Activated T-cell treated with anti-CD3 and anti-CD28 coated beads, Interleukin-2, amount 50 U/mL, for 1 hour (primary cell): ENCODE measurements at regions not wholly inside any gene's neighbourhood (a gene's known extent, or its start where the extent isn't known, plus 50 kb on each side); places are given as distances from the start of the nearest gene placed in this dataset.

ENCODE experiments used
- DNase-seq: peaks from one replicate; pipeline ENCODE4 v3.0.0-alpha.2; 2020

GRCh38 chr14:66076176-66076575 is 410.0 kb upstream of the CCDC196 start:
- DNase-seq, result no peak

GRCh38 chr14:66078006-66078405 is 408.2 kb upstream of the CCDC196 start:
- no peak for DNase-seq

GRCh38 chr14:66081594-66082376 is 404.4 kb upstream of the CCDC196 start:
- DNase-seq, result no peak

GRCh38 chr14:66085224-66085623 is 400.9 kb upstream of the CCDC196 start:
- no peak for DNase-seq

- no peak for DNase-seq
Measured at GRCh38 chr14:66085665-66086064, 400.5 kb upstream of the CCDC196 start.

- DNase-seq, result no peak
Measured at GRCh38 chr14:66087231-66087630, 398.9 kb upstream of the CCDC196 start.

- no peak for DNase-seq
Measured at GRCh38 chr14:66088656-66089055, 397.5 kb upstream of the CCDC196 start.

GRCh38 chr14:66092206-66092605 is 394.0 kb upstream of the CCDC196 start:
- no peak for DNase-seq

- DNase-seq, result no peak
Measured at GRCh38 chr14:66092748-66093147, 393.4 kb upstream of the CCDC196 start.

GRCh38 chr14:66094001-66094727 is 392.0 kb upstream of the CCDC196 start:
- no peak for DNase-seq

- DNase-seq, result no peak
Measured at GRCh38 chr14:66099451-66099850, 386.7 kb upstream of the CCDC196 start.

- DNase-seq, result no peak
Measured at GRCh38 chr14:66099931-66100330, 386.2 kb upstream of the CCDC196 start.

- no peak for DNase-seq
Measured at GRCh38 chr14:66101662-66102061, 384.5 kb upstream of the CCDC196 start.

GRCh38 chr14:66104486-66104885 is 381.7 kb upstream of the CCDC196 start:
- DNase-seq, result no peak

- DNase-seq, result no peak
Measured at GRCh38 chr14:66105815-66106214, 380.4 kb upstream of the CCDC196 start.

- DNase-seq, result no peak
Measured at GRCh38 chr14:66109426-66109825, 376.7 kb upstream of the CCDC196 start.

- no peak for DNase-seq
Measured at GRCh38 chr14:66111891-66112290, 374.3 kb upstream of the CCDC196 start.

- no peak for DNase-seq
Measured at GRCh38 chr14:66114071-66114470, 372.1 kb upstream of the CCDC196 start.

- no peak for DNase-seq
Measured at GRCh38 chr14:66115740-66116502, 370.2 kb upstream of the CCDC196 start.

- DNase-seq, result no peak
Measured at GRCh38 chr14:66116732-66117131, 369.4 kb upstream of the CCDC196 start.

- no peak for DNase-seq
Measured at GRCh38 chr14:66117600-66117999, 368.6 kb upstream of the CCDC196 start.

- DNase-seq, result no peak
Measured at GRCh38 chr14:66119606-66120231, 366.5 kb upstream of the CCDC196 start.

GRCh38 chr14:66120402-66120801 is 365.8 kb upstream of the CCDC196 start:
- DNase-seq, result no peak
